HG03097 (cell line): ENCODE measurements at regions not wholly inside any gene's neighbourhood (a gene's known extent, or its start where the extent isn't known, plus 50 kb on each side); places are given as distances from the start of the nearest gene placed in this dataset.

Experiments used
- ATAC-seq: cut with Tn5 transposase; IDR thresholded peaks from one replicate; pipeline ENCODE4 v1.9.1; 2021; ENCODE audit not compliant: unreplicated experiment, low FRiP score

DNA sequence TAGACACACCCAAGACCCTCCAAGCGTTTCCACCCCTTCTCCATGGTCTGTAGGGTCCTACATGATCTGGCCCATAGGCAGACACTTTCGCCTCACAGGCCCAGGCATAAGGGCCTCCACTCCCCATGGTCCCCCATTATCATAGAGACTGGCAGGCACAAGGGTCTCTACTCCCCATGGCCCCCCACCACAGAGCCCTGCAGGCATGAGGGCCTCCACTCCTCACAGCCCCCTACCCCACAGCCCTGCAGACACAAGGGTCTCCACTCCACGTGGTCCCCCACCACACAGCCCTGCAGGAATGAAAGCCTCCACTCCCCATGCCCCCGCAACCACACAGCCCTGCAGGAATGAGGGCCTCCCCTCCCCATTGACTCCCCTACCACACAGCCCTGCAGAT is 159.7 kb upstream of the AGAP1 start:
- ATAC-seq, result no peak

DNA sequence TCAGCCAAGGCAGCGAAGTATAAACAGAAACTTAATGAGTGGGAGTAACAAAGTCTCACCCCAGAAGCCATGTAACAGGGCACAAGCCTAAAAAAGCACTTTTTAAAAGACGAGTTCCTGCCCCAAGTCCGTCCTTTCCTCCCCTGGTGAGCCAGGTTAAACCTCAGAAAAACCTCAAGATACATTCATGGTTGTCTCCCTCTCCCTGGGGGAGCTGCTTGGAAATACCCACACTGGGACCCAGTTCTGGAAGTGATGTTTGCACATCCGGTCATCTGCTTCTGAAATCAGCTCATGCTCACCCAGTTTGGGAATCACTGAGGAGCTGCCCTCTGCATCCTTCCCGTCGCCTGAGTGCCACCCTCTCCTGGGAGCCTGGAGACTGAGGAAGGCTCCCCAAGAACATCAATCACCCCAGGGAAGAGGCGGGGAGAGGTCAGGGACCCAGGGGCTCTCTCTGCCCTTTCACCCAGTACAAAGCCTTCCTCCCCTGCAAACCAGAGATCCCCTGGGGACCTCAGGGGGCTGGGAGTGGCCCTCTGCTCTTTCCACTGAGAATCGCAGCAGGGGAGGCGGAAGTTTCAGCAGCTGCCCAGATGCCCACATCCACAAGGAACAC is 150.6 kb upstream of the AGAP1 start:
- ATAC-seq, result no peak

DNA sequence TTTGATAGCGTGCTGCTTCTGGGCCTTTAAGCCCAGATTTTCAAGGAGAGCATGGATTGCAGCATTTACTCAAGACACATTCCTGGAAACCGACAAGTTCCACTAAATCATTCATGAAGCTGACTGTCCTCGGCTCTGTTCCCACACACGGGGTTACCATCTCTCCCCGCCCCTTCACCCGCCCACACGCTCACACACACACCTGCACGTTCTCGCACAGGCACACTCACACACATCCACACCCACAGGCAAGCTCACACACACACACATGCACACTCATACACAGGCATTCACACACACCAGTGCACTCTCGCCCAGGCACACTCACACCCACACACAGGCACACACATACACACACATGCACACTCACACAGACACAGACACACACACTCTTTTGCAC is 150.0 kb upstream of the AGAP1 start:
- ATAC-seq, result no peak

DNA sequence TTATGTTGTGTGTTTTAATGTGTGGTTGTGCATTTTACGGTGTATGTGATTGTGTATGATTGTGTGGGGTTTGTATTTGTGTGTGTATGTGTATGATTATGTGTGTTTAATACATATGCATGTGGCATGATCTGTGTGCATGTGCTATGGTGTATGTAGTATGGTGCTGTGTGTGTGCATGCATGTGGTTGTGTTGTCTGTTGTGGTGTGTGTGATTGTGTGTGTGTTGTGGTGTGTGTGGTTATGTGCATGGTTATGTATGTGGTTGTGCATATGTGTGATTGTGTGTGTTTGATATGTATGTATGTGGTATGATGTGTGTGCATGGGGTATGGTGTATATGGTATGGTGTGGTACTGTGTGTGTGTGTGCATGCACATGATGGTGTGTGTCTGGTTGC is 148.1 kb upstream of the AGAP1 start:
- no peak for ATAC-seq

DNA sequence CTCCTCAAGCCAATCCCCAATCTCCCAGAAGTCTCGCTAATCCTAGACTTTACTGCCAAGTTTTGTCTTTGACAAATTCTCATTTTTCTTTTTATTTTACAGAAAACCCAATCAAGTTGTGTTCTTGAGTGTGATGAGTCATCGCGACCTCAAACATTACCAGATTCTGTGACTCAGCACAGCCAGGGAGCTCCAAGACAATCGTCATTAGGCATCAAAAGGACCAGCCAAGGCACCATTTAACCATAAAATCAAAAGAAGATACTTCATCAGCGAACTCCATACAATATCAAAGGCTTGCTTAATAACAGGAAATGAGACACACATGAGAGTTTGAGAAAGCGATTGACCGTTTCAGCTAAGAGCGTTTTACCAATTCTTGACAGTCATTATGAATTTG is 146.2 kb upstream of the AGAP1 start:
- ATAC-seq, result no peak

DNA sequence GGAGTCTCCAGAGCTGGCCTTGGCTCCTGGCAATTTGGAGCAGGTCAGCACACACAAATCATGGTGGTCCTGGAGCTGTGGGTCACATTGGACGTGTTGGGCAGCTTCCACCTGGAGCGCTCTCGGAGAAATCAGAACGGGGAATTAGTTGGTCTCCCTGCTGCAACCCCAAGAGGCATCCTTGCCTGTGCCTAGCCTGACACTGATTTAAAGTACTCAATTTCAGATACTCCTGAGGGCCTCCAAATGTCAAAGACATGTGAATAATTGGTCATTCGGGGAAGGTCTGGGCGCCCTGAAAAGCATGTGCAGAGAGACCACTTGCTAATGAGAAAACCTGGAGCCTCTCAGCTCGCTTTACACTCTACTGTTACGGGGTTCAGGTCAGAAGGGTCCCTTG is 145.5 kb upstream of the AGAP1 start:
- ATAC-seq, result no peak

DNA sequence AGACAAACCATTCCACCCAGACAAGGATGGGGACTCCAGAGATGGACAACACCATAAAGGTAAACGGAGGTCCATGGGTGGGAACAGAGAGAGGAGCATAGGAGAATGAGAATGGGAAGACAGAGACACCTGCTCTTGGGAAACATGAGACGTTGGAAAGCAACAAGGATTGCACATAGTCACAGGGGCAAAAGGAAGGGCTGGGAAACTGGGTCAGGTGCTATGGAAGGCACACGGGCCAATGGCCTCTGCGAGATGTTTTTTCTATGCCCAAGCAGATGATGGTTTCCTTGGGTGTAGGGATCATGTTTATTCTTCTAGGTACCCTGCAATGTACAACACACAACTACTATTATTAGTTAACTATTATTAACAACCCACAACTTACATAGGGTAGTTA is 143.6 kb upstream of the AGAP1 start:
- ATAC-seq, result no peak

DNA sequence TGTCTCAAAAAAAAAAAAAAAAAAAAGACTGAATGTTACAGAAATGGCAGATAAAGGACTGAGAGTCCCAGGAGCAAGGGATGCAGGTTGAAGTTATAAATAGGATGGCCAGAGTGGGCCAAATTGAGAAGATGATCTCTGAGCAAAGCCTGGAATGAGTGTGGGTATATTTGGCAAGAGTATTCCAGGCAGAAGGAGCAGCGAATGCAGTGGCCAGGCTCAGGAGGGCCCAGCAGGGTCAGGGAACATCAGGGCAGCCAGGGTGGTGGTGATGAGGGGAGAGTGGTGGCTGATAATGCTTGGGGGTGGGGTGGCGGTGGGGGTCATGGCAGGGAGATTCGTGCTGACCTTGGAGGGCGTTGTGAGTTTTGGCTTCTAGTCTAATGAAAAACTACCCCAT is 141.3 kb upstream of the AGAP1 start:
- no peak for ATAC-seq

DNA sequence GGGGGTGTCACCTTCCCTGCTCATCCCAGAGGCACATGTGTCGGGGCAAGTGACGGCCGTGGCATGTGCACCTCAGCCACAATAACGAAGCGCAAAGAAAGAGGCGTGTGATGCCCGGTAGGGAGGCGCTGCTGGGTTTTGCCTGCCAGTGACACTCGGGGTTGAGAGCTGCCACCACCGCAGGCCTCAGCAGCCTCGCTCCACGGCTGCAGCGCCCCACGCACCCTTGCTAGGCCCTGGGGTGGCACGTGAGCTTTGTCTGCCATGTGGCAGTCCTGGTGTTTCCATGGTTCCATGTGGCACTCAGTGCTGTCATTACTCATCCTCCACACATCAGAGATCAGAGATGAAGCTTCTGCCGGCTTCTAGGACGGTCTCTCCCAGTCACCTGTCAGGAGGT is 136.0 kb upstream of the AGAP1 start:
- ATAC-seq, result no peak

DNA sequence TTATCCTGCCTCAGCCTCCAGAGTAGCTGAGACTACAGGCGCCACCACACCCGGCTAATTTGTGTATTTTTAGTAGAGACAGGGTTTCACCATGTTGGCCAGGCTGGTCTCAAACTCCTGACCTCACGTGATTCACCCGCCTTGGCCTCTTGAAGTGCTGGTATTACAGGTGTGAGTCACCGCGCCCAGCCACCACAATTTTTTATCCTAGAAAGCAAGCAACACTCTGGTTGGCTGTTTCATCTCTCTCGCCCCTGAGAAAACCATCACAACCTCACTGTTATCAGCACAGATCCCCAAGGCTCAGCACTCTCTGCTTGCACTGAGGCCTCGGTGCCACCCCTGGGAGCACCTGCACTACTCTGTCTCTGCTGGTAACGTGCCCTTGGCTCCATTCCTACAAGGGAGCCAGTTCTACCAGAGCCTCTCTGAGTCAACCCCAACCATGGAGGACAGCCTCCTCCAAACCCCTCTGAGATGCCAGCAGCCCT is 134.8 kb upstream of the AGAP1 start:
- ATAC-seq, result no peak

DNA sequence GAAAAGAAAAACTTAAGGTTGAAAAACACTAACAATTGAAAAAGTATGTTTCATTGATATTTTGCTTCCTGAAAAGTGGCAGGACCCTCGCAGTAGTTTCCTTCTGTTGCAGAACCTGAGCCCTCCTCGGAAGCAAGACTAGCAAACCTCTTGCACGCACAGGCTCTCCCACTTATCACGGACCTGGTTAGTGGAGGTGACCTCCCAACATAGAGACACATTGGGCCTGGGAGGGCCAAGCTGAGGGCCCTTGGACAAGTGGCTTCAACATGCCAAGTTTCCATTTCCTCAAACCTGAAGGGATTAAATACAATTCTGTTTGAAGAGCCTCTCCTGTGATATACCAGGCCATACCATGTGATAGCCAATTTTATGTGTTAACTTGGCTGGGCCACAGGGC is 133.4 kb upstream of the AGAP1 start:
- ATAC-seq, result no peak

DNA sequence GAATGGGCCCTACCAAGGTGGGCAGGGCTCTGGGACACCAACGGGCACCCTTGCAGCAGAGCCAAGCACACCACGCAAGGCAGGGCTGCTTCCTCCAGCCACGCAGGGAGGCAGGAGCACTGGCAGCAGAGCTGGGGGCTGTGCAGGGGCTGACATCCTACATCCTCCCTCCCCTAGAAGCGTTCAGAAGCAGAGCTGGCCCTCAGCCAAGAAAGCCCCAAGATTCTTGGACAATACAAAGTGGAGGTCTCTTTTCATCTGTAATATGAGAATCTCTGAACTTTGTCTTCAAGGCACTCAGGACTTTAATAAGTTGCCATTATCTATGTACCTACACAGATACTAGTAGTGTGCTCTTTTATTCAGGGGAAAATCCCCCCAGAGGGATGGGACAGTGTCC is 128.1 kb upstream of the AGAP1 start:
- no peak for ATAC-seq

DNA sequence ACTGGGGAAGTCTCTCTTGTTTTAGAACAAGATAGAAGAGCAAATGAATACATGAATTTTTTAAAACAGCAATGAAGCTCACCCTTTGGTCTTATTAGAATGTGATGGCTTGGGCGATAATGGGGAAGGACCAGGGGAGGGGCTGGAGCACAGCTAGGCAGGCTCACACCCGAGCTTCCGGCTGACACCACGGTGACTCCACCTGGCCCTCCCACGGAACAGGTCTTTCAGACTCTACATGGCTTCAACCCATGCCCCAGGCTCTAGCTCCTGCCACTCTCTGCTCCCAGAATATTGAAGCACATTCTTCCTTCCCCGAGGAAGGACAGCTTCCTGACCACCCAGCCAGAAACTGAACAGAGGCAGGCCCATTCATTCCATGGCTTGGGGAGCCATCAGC is 127.5 kb upstream of the AGAP1 start:
- ATAC-seq, result no peak

DNA sequence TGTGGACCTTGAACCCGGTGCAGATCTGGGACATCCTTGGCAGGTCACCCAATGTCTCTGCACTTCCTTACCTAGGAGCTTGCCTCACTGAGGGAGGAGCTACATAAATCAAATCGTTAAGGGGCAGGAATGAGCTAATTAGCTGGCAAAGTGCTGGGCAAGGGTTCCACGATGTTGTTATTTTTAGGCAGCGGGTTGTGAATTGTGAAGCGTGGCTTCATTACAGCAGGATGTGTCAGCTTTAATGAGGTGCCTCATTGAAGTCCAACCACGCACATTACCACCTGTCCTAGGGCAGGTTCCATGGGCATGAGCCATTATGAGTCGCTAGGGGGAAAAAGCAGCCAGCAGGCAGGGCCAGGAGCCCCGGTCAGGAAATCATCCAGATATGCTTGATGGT is 127.0 kb upstream of the AGAP1 start:
- ATAC-seq, result no peak

DNA sequence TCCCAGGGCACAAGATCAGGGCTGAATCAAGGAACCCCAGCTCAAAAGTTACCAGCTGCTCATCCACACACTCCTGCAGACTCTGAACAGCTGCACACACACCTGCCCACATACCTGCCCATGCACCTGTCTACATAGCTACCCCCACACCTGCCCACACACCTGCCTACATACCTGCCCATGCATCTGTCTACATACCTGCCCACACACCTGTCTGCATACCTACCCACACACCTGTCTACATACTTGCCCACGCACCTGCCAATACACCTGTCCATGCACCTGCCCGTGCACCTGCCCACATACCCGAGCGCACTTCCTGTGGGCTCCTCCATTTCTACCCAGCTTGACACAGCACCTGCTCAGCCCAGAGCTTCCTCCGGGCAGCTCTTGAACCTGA is 122.8 kb upstream of the AGAP1 start:
- ATAC-seq, result no peak

DNA sequence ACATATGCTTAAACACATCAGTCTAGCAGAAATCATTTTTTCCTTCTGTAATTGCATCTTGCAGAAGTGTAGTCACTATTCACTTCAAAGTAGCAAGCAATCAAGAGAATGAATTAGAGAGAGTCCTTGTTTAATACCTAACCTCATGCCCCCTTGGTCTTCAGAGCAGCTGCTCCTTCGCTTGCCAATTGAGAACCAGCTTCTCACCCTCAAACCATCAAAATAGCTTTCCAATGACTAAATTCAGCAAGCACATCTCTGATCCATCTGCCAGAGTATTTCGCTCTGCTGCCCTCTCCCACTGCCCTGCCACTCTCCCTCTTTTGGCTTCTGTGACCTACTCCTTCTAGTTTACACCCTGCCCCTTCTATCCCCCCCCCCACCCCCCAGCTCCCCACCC is 120.7 kb upstream of the AGAP1 start:
- ATAC-seq, result no peak

DNA sequence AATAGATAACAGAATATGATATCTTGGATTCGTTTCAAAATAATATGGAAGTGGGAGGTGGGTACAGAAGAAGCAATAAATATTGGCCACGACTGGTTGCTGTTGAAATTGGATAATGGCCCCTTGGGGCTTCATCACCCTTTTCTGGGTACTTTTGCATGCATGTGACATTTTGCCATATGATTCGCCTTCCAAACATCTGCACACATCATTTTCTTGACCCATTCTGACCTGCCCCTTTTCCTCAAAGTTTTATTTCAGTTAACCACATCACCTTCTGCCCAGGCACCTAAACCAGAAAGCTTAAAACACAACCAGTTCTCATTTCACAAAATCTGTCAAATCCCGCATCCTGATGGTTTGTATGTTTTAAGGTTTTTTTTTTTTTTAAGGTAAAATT is 116.7 kb upstream of the AGAP1 start:
- ATAC-seq, result no peak

DNA sequence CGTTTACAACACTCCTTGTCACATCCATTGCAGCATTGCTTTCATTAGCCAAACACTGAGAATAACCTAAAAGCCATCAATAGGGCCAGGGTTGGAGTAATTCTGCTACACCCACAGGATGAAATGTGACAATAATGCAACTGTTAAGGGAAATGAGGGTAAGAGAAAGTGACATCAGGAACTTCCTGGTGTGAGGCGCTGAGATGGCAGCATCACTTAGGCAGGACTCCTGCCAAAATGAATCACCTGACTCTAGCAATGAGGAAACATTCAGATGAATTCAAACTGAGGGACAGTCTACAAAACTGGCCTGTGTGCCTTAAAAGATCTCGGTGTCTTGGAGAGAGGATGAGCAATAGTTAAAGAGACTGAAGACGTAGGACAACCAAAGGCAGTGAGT is 115.6 kb upstream of the AGAP1 start:
- ATAC-seq, result no peak

DNA sequence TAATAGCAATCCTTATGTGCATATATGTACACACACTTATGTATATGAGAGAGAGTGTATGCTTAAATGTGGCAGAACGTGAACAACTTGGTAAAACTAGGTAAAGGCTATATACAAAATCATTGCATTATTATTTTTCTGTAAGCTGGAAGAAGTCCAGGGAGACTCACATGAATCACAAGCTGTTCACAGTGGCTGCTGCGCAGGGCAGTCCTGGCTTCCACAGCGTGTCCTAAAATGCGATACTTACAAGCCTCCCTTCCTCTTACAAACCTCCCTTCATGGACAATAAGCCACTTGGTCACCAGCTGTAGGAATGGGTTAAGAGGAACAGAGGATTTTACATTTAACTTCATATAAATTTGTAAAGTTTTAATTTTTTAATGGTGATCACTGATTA is 114.9 kb upstream of the AGAP1 start:
- no peak for ATAC-seq

DNA sequence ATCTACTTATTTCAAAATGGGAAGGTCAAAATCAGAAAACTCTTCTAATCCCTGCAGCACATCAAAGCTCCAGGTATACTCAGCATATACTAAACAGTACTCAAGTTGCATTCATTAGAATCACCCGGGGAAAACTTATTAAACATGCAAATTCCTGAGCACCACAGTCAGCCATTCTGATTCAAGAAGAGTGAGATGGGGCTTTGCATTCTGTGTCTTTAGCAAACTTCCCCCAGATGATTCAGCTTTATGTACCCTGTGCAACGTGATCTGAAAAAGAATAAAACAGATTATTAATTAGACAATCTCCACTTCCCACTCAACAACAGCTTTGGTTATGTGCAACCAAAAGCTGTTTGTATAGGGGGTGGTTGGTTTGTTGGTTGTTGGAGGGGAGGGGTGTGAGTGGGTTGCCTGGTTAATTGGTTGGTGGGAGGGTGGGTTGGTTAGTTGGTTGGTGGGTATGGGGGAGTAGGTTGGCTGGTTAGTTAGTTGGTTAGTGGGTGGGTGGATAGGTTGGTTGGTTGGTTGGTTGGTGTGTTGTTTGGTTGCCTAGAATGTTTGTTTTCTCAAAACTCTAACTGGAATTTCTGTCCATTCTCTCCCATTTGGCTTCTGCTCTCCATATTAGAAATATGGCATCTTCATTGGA is 112.5 kb upstream of the AGAP1 start:
- ATAC-seq, result no peak

DNA sequence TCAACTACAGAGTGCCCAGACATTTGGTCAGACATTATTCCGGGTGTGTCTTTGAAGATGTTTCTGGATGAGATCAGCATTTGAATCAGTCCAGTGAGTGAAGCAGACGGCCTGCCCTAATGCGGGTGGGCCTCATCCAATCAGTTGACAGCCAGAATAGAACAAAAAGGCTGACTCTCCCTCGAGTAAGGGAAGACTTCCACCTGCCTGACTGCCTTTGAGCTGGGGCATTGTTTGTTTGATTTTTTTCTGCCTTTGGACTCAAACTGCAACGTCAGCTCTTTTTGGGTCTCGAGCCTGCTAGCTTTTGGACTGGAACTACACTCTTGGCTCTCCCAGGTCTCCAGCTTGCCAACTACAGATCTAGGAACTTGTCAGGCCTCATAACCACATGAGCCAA is 111.7 kb upstream of the AGAP1 start:
- no peak for ATAC-seq

DNA sequence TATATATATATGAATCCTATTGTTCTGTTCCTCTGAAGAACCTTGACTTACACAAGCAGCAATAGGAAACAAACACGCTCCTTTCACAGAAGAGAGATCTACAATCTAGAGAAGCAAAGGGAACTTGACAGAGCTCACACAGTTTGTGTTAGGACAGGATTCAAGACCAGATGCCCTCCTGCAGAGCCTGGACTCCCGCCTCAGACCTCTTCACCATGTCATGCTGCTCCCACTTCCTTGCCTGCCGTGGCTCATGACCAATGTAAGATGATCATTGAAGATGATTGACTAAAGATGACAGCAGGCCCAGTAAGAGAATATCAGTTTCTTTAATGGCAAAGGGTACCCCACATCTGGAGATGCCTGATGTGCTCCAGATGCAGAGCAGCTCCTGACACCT is 111.2 kb upstream of the AGAP1 start:
- no peak for ATAC-seq
